H1 (cell line): ENCODE measurements at regions not wholly inside any gene's neighbourhood (a gene's known extent, or its start where the extent isn't known, plus 50 kb on each side); places are given as distances from the start of the nearest gene placed in this dataset.

Source experiments
- CTCF ChIA-PET: fragments of 300-600 bp; sonication (Branson Sonifier 250); formaldehyde crosslinking; loops from one replicate; lab custom pipeline; 2021; ENCODE audit not compliant: partially characterized antibody; lab: Charles Lee
- POLR2A ChIA-PET: fragments of 300-600 bp; sonication (Branson Sonifier 250); formaldehyde crosslinking; loops from one replicate; lab custom pipeline; 2021; ENCODE audit warnings: inconsistent platforms; ENCODE audit not compliant: partially characterized antibody; lab: Charles Lee
- DNase-seq, 2 experiments: peaks; one replicate each; pipeline versions ENCODE4 v3.0.0 to v3.0.0-alpha.2; 2010 to 2022; ENCODE audit warnings: low spot score in 2 of 2, low read depth in 1 of 2, mixed read lengths in 1 of 2
- FAIRE-seq: peaks from 2 replicates; lab custom pipeline; 2011; peaks lifted over from hg19 to GRCh38; lab: Jason Lieb, UNC
- H2AFZ ChIP-seq: 2 replicates; pipeline ENCODE4 v1.8.1; 2012; ENCODE audit warnings: low read length, inconsistent platforms
- H2AK5ac ChIP-seq: 2 replicates; pipeline ENCODE4 v1.6.1; 2013; ENCODE audit warnings: low read depth, low read length
- H2BK120ac ChIP-seq: replicated peaks from 2 replicates; pipeline ENCODE3; 2013; ENCODE audit warnings: low read depth, low read length, inconsistent platforms
- H2BK12ac ChIP-seq: 2 replicates; pipeline ENCODE4 v1.6.1; 2013; ENCODE audit warnings: low read depth, low read length
- H2BK15ac ChIP-seq: 2 replicates; pipeline ENCODE4 v1.6.1; 2013; ENCODE audit warnings: low read length
- H2BK20ac ChIP-seq: 2 replicates; pipeline ENCODE4 v1.6.1; 2013; ENCODE audit warnings: low read length
- H2BK5ac ChIP-seq: 2 replicates; pipeline ENCODE4 v1.6.1; 2013; ENCODE audit warnings: low read depth, low read length
- H3K14ac ChIP-seq: 2 replicates; pipeline ENCODE4 v1.6.1; 2013; ENCODE audit warnings: inconsistent platforms; ENCODE audit not compliant: insufficient read length
- H3K18ac ChIP-seq: 2 replicates; pipeline ENCODE4 v1.6.1; 2013; ENCODE audit warnings: low read length; ENCODE audit errors: extremely low read depth
- H3K23ac ChIP-seq: 2 replicates; pipeline ENCODE4 v1.6.1; 2013; ENCODE audit warnings: inconsistent platforms; ENCODE audit not compliant: insufficient read length
- H3K23me2 ChIP-seq: 2 replicates; pipeline ENCODE4 v1.6.1; 2013; ENCODE audit warnings: low read depth, low read length
- H3K27ac ChIP-seq: 2 replicates; pipeline ENCODE4 v1.6.1; 2011; ENCODE audit warnings: low read depth, low read length, inconsistent platforms
- H3K27me3 ChIP-seq, 4 experiments: replicated peaks in 1 of 4; 1 replicate in 1 of 4; 2 replicates in 3 of 4; pipeline versions ENCODE4 v1.6.1 to v1.8.1; 2011 to 2013; ENCODE audit warnings: low read length in 3 of 4, mild to moderate bottlenecking in 3 of 4, inconsistent platforms in 2 of 4, mixed read lengths in 2 of 4, moderate library complexity in 1 of 4; ENCODE audit not compliant: control insufficient read depth in 3 of 4, insufficient read depth in 3 of 4; ENCODE audit errors: extremely low read depth in 1 of 4
- H3K36me3 ChIP-seq, 4 experiments: 2 replicates each; pipeline versions ENCODE4 v1.6.1 to v1.8.1; 2011 to 2013; ENCODE audit warnings: mild to moderate bottlenecking in 4 of 4, low read length in 3 of 4, moderate library complexity in 2 of 4, control low read depth in 1 of 4, inconsistent platforms in 1 of 4; ENCODE audit not compliant: insufficient read depth in 4 of 4, control insufficient read depth in 2 of 4
- H3K4ac ChIP-seq: replicated peaks from 2 replicates; pipeline ENCODE3; 2013; ENCODE audit warnings: low read length, low read depth, mixed read lengths, inconsistent platforms; ENCODE audit not compliant: insufficient read length
- H3K4me1 ChIP-seq, 4 experiments: replicated peaks in 1 of 4; 1 replicate in 1 of 4; 2 replicates in 3 of 4; pipeline versions ENCODE4 v1.6.1 to v1.8.1; 2011 to 2013; ENCODE audit warnings: low read length in 3 of 4, inconsistent platforms in 2 of 4, mixed read lengths in 1 of 4; ENCODE audit not compliant: insufficient read depth in 4 of 4, control insufficient read depth in 3 of 4
- H3K4me2 ChIP-seq, 2 experiments: 2 replicates each; pipeline versions ENCODE4 v1.6.1 to v1.8.1; 2011 to 2013; ENCODE audit warnings: low read depth in 2 of 2, low read length in 2 of 2, control low read depth in 1 of 2, inconsistent platforms in 1 of 2, mild to moderate bottlenecking in 1 of 2; ENCODE audit not compliant: insufficient read depth in 1 of 2
- H3K4me3 ChIP-seq, 4 experiments: fragments of 200-600, 300-600 bp in 1 of 4; sonication (generic), shearing (Covaris generic), sonication (Bioruptor Twin) in 1 of 4; 2 replicates each; pipeline versions ENCODE4 v1.5.1 to v1.8.1; 2011 to 2016; ENCODE audit warnings: low read length in 4 of 4, low read depth in 3 of 4, control low read depth in 2 of 4, inconsistent platforms in 2 of 4, mild to moderate bottlenecking in 2 of 4, mixed read lengths in 1 of 4, moderate library complexity in 1 of 4; ENCODE audit not compliant: insufficient read depth in 2 of 4; ENCODE audit errors: extremely low read depth in 1 of 4
- H3K56ac ChIP-seq: replicated peaks from 2 replicates; pipeline ENCODE3; 2013; ENCODE audit warnings: low read depth, mild to moderate bottlenecking, mixed read lengths, low read length, inconsistent platforms; ENCODE audit not compliant: insufficient read length
- H3K79me1 ChIP-seq: 2 replicates; pipeline ENCODE4 v1.6.1; 2013; ENCODE audit warnings: low read depth, low read length, control low read depth
- H3K79me2 ChIP-seq, 2 experiments: 2 replicates each; pipeline versions ENCODE4 v1.6.1 to v1.8.1; 2012 to 2013; ENCODE audit warnings: low read length in 2 of 2, mild to moderate bottlenecking in 2 of 2, inconsistent platforms in 1 of 2; ENCODE audit not compliant: insufficient read depth in 2 of 2, control insufficient read depth in 1 of 2
- H3K9ac ChIP-seq, 4 experiments: replicated peaks in 1 of 4; 1 replicate in 1 of 4; 2 replicates in 3 of 4; pipeline versions ENCODE4 v1.6.1 to v1.8.1; 2011 to 2013; ENCODE audit warnings: low read depth in 3 of 4, low read length in 3 of 4, control low read depth in 2 of 4, mild to moderate bottlenecking in 2 of 4, moderate library complexity in 2 of 4, inconsistent platforms in 1 of 4; ENCODE audit errors: extremely low read depth in 1 of 4
- H3K9me3 ChIP-seq, 2 experiments: 2 replicates each; pipeline versions ENCODE4 v1.6.1 to v1.8.1; 2012 to 2013; ENCODE audit warnings: mild to moderate bottlenecking in 2 of 2, moderate library complexity in 2 of 2, control low read depth in 1 of 2, inconsistent platforms in 1 of 2, low read depth in 1 of 2, low read length in 1 of 2, mixed read lengths in 1 of 2; ENCODE audit not compliant: insufficient read depth in 2 of 2
- H4K20me1 ChIP-seq, 2 experiments: replicated peaks in 1 of 2; 2 replicates each; pipeline versions ENCODE3 to v1.8.1; 2011 to 2013; ENCODE audit warnings: inconsistent platforms in 2 of 2, low read length in 2 of 2, mild to moderate bottlenecking in 1 of 2; ENCODE audit not compliant: insufficient read depth in 2 of 2, control insufficient read depth in 1 of 2
- H4K5ac ChIP-seq: 2 replicates; pipeline ENCODE4 v1.6.1; 2013; ENCODE audit warnings: low read length, low read depth, mixed read lengths, inconsistent platforms; ENCODE audit not compliant: insufficient read length
- H4K8ac ChIP-seq: 2 replicates; pipeline ENCODE4 v1.8.0; 2013; ENCODE audit warnings: mild to moderate bottlenecking, moderate library complexity, low read length, inconsistent platforms; ENCODE audit not compliant: insufficient read depth; ENCODE audit errors: extremely low read depth
- H4K91ac ChIP-seq: replicated peaks from 2 replicates; pipeline ENCODE3; 2013; ENCODE audit warnings: low read length, mixed read lengths, inconsistent platforms; ENCODE audit not compliant: insufficient read length
- CREB1 ChIP-seq: IDR thresholded peaks from 2 replicates; pipeline ENCODE4 v1.6.1; 2012; ENCODE audit warnings: inconsistent platforms
- EZH2 ChIP-seq: fragments of 200-600 bp; sonication (generic); IDR thresholded peaks from 2 replicates; pipeline ENCODE4 v1.7.1; 2012; ENCODE audit warnings: low read depth, mild to moderate bottlenecking, moderate library complexity, low read length, inconsistent platforms; ENCODE audit not compliant: severe bottlenecking
- HDAC2 ChIP-seq, 2 experiments: fragments of 300-600 bp in 1 of 2; sonication (generic) in 1 of 2; IDR thresholded peaks; 2 replicates each; pipeline ENCODE4 v1.6.1; 2011 to 2012; ENCODE audit warnings: low read depth in 2 of 2, low read length in 2 of 2, mild to moderate bottlenecking in 2 of 2, moderate library complexity in 2 of 2, borderline replicate concordance in 1 of 2, inconsistent platforms in 1 of 2
- HDAC6 ChIP-seq: IDR thresholded peaks from one replicate; pipeline ENCODE4 v1.7.1; 2012; ENCODE audit warnings: low read depth, mild to moderate bottlenecking, inconsistent platforms, low read length, moderate library complexity
- JUN ChIP-seq: IDR thresholded peaks from 2 replicates; pipeline ENCODE4 v1.6.1; 2011; ENCODE audit warnings: low read depth, mild to moderate bottlenecking, improper control_type of control experiment, low read length
- KDM5A ChIP-seq: fragments of 200-600 bp; IDR thresholded peaks from 2 replicates; pipeline ENCODE4 v1.7.1; 2012; ENCODE audit warnings: mild to moderate bottlenecking, low read length, inconsistent platforms, mixed read lengths
- POU5F1 ChIP-seq: IDR thresholded peaks from 2 replicates; pipeline ENCODE4 v1.6.1; 2011; ENCODE audit warnings: low read depth, mild to moderate bottlenecking, low read length, moderate library complexity
- SP1 ChIP-seq: IDR thresholded peaks from 2 replicates; pipeline ENCODE4 v1.6.1; 2011; ENCODE audit warnings: low read depth, low read length
- SP4 ChIP-seq: IDR thresholded peaks from 2 replicates; pipeline ENCODE4 v1.6.1; 2012; ENCODE audit warnings: low read length, inconsistent platforms
- TBP ChIP-seq: IDR thresholded peaks from 2 replicates; pipeline ENCODE4 v1.6.1; 2011; ENCODE audit warnings: low read depth, low read length, improper control_type of control experiment
- TCF12 ChIP-seq: IDR thresholded peaks from 2 replicates; pipeline ENCODE4 v1.6.1; 2011; ENCODE audit warnings: low read depth, mild to moderate bottlenecking, low read length
- WGBS, 2 experiments: shearing (Covaris generic) in 1 of 2; methylation state at CpG; one replicate each; pipeline versions ENCODE4 v1.1.6 to v1.1.7; 2013 to 2015; ENCODE audit warnings: low lambda C conversion rate in 2 of 2, mixed read lengths in 2 of 2, inconsistent platforms in 1 of 2, low coverage in 1 of 2, missing lambda C conversion rate in 1 of 2; ENCODE audit not compliant: insufficient replicate concordance in 2 of 2, insufficient coverage in 1 of 2, insufficient read length in 1 of 2; ENCODE audit errors: extremely low coverage in 1 of 2, missing lambda C conversion rate in 1 of 2; 5-methylcytosine and 5-hydroxymethylcytosine counted together

DNA sequence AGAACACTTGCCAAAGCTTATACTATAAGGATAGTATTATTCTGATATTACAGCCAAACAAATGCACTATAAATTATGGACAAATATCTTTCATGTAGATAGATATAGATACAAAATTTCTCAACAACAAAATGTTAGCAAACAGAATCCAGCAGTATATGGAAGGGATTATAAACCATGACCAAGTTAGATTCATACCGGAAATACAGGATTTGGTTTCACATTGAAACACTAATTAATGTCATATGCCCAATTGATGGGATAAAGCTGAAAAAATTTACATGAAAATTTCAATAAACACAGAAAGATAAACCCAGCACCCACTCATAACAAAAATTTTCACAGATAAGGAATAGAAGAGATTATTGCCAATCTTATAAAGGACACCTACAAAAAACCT, 770.3 kb upstream of the SLC35B3 start:
- WGBS, 2 experiments: 100% methylated on average over 1 of the region's 1 CpG; no CpG with 5 or more reads in 1 of the 2 experiments
- no peak overlapping the region for H2AK5ac ChIP-seq
- H2BK120ac ChIP-seq: no peak overlapping the region
- H3K18ac ChIP-seq: no peak overlapping the region
- no peak overlapping the region for H3K4ac ChIP-seq
- no peak for DNase-seq
- ChIA-PET CTCF (no interaction called here), POLR2A (no interaction called here)
- H3K36me3 ChIP-seq: no peaks in the 10 kb centered on the region
- H3K27ac ChIP-seq: no peak overlapping the region
- no peak overlapping the region for H2AFZ ChIP-seq
- no peak for FAIRE-seq
- H3K4me3 ChIP-seq: no peak overlapping the region
- H4K91ac ChIP-seq: no peak overlapping the region
- no peak overlapping the region for H3K14ac ChIP-seq
- no peaks in the 10 kb centered on the region for H3K9me3 ChIP-seq
- H3K79me1 ChIP-seq: no peaks in the 10 kb centered on the region
- no peak overlapping the region for H4K5ac ChIP-seq
- H3K56ac ChIP-seq: no peak overlapping the region
- no peak overlapping the region for H2BK5ac ChIP-seq
- H3K4me2 ChIP-seq: no peak overlapping the region
- no peak overlapping the region for H2BK15ac ChIP-seq
- no peak overlapping the region for H4K8ac ChIP-seq
- no peak overlapping the region for H3K9ac ChIP-seq
- no peaks in the 10 kb centered on the region for H3K27me3 ChIP-seq
- H3K79me2 ChIP-seq: no peaks in the 10 kb centered on the region
- H2BK12ac ChIP-seq: no peak overlapping the region
- no peaks in the 10 kb centered on the region for H4K20me1 ChIP-seq
- H3K23me2 ChIP-seq: no peaks in the 10 kb centered on the region
- H3K4me1 ChIP-seq: no peaks in the 10 kb centered on the region
- no peak overlapping the region for H2BK20ac ChIP-seq
- no peak overlapping the region for H3K23ac ChIP-seq
- no peak for TF ChIP-seq JUN
- TF ChIP-seq EZH2: no peak
- no peak for TF ChIP-seq KDM5A
- TF ChIP-seq SP4: no peak
- TF ChIP-seq HDAC6: no peak
- no peak for TF ChIP-seq CREB1
- TF ChIP-seq POU5F1: no peak
- TF ChIP-seq HDAC2 (IDR thresholded peaks at IDR 0.05; ENCODE audit: borderline replicate concordance in 1 of 2, low read depth in 2 of 2, low read length in 2 of 2): no peak
- TF ChIP-seq TBP: no peak
- TF ChIP-seq TCF12: no peak
- TF ChIP-seq SP1: no peak
